HEK293T (cell line): ENCODE measurements at regions not wholly inside any gene's neighbourhood (a gene's known extent, or its start where the extent isn't known, plus 50 kb on each side); places are given as distances from the start of the nearest gene placed in this dataset.

Source experiments
- CTCF ChIA-PET: fragments of 350-600 bp; formaldehyde crosslinking; extraction: SDS; loops from one replicate; lab custom pipeline; 2021; ENCODE audit warnings: antibody characterized with exemption, inconsistent platforms; lab: Yijun Ruan, JAX
- POLR2A ChIA-PET: fragments of 350-600 bp; formaldehyde crosslinking; extraction: SDS; loops from one replicate; lab custom pipeline; 2020; ENCODE audit warnings: antibody characterized with exemption, inconsistent platforms; lab: Yijun Ruan, JAX
- DNase-seq: peaks from one replicate; pipeline ENCODE4 v3.0.0; 2012; ENCODE audit warnings: mixed read lengths; ENCODE audit errors: extremely low spot score
- ARNT ChIP-seq: fragments of 450-650 bp; IDR thresholded peaks from 2 replicates; pipeline ENCODE4 v1.6.1; 2017; ENCODE audit warnings: mild to moderate bottlenecking
- BHLHE40 ChIP-seq: fragments of 450-650 bp; IDR thresholded peaks from 2 replicates; pipeline ENCODE4 v1.6.1; 2016; ENCODE audit warnings: mild to moderate bottlenecking, moderate library complexity, borderline replicate concordance
- CTBP1 ChIP-seq: fragments of 450-650 bp; IDR thresholded peaks from 2 replicates; pipeline ENCODE4 v1.6.1; 2016; ENCODE audit warnings: borderline replicate concordance
- ELF4 ChIP-seq: fragments of 450-650 bp; IDR thresholded peaks from 2 replicates; pipeline ENCODE4 v1.6.1; 2017; ENCODE audit warnings: antibody characterized with exemption
- FOXA1 ChIP-seq: fragments of 450-650 bp; IDR thresholded peaks from 2 replicates; pipeline ENCODE4 v1.6.1; 2016; ENCODE audit warnings: mild to moderate bottlenecking
- FOXK2 ChIP-seq: fragments of 450-650 bp; IDR thresholded peaks from 2 replicates; pipeline ENCODE4 v1.6.1; 2016; ENCODE audit warnings: mild to moderate bottlenecking
- FOXM1 ChIP-seq: fragments of 450-650 bp; IDR thresholded peaks from 2 replicates; pipeline ENCODE4 v1.6.1; 2017; ENCODE audit warnings: mild to moderate bottlenecking, borderline replicate concordance
- HDGF ChIP-seq: fragments of 450-650 bp; IDR thresholded peaks from 2 replicates; pipeline ENCODE4 v1.6.1; 2017; ENCODE audit warnings: antibody characterized with exemption, borderline replicate concordance
- L3MBTL2 ChIP-seq: fragments of 450-650 bp; conservative IDR thresholded peaks from 2 replicates; pipeline ENCODE4 v1.6.1; 2016; ENCODE audit warnings: mild to moderate bottlenecking
- LEF1 ChIP-seq: fragments of 450-650 bp; IDR thresholded peaks from 2 replicates; pipeline ENCODE4 v1.6.1; 2017; ENCODE audit warnings: mild to moderate bottlenecking, borderline replicate concordance
- NFRKB ChIP-seq: fragments of 450-650 bp; IDR thresholded peaks from 2 replicates; pipeline ENCODE4 v1.6.1; 2016; ENCODE audit warnings: mild to moderate bottlenecking, moderate library complexity
- SP1 ChIP-seq: fragments of 450-650 bp; IDR thresholded peaks from 2 replicates; pipeline ENCODE4 v1.6.1; 2017
- SUZ12 ChIP-seq: fragments of 450-650 bp; IDR thresholded peaks from 2 replicates; pipeline ENCODE4 v1.6.1; 2016; ENCODE audit warnings: mild to moderate bottlenecking
- TARDBP ChIP-seq: fragments of 450-650 bp; IDR thresholded peaks from 2 replicates; pipeline ENCODE4 v1.6.1; 2016
- ZNF384 ChIP-seq: fragments of 450-650 bp; IDR thresholded peaks from 2 replicates; pipeline ENCODE4 v1.6.1; 2016
- TF ChIP-seq, protein P1 (sequence below): fragments of 450-650 bp; IDR thresholded peaks from 2 replicates; pipeline ENCODE4 v1.6.1; 2016

DNA sequence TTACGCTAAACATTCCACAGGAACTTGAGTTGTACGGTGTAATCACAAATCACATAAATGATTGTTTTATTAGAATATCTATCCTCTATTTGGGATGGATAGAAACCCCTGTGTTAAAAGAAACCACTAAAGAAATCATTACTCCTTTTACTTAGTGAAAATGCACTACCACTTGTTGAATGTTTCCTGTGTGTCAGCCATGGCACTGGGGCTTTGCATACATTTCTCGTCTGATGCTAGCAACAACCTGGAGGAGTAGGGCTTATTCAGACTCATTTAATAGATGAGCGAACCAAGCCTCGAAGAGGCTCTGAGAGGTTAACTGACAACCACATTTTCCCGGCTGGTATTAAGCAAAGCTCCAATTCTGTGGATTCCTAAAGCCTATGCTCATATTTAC, 60.5 kb upstream of the PELI1 start:
- POLR2A ChIA-PET: no interaction called here
- no peak for DNase-seq
- CTCF ChIA-PET: no interaction called here
- TF ChIP-seq ZNF384 (no peak), ELF4 (no peak), L3MBTL2 (no peak)

DNA sequence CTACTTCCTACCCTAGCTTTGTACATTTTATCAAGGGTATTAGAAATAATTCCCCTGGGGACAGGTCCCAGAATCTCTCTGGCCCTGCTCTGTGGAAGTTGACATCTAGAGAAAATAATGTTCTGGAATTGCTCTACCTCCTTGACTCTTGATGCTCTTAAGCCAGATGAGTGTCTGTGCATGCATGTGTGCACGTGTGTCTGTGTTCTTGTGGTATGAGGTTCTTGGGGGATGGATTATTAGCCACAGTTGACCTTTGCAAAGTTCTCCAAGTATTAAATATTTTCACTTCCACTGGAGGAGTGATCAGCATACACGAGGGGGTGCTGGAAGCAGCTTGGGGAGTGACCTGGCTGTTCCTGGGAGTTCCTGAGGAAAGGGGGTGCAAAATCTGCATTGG, 61.2 kb upstream of the PELI1 start:
- TF ChIP-seq CTBP1: no peak
- no peak for TF ChIP-seq TARDBP
- TF ChIP-seq HDGF: no peak
- no peak for TF ChIP-seq NFRKB
- no peak for TF ChIP-seq ELF4
- no peak for TF ChIP-seq SP1
- no peak for TF ChIP-seq ARNT
- TF ChIP-seq, protein P1, sequence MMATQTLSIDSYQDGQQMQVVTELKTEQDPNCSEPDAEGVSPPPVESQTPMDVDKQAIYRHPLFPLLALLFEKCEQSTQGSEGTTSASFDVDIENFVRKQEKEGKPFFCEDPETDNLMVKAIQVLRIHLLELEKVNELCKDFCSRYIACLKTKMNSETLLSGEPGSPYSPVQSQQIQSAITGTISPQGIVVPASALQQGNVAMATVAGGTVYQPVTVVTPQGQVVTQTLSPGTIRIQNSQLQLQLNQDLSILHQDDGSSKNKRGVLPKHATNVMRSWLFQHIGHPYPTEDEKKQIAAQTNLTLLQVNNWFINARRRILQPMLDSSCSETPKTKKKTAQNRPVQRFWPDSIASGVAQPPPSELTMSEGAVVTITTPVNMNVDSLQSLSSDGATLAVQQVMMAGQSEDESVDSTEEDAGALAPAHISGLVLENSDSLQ: no peak
- POLR2A ChIA-PET: no interaction called here
- CTCF ChIA-PET: no interaction called here
- no peak for DNase-seq

DNA sequence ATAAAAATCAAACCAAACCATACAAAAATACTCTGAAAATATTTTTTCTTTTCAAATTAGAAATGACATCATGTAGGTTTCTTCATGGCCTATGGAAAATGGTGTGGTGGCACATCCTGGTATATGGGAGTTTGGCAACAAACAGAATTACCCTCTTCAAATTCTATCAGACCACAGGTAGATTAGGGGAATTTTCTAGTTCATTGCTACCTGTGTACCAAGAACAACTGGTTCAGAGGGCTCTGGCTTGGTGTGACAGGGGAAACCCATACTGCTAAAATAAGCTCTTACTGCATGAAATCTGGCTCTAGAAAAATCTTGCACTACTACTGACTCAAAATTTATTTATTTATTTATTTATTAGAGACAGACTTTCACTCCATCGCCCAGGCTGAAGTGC, 63.4 kb upstream of the PELI1 start:
- ChIA-PET POLR2A (no interaction called here), CTCF (no interaction called here)
- no peak for DNase-seq
- TF ChIP-seq SUZ12 (no peak), ELF4 (no peak), CTBP1 (no peak), FOXK2 (no peak)

DNA sequence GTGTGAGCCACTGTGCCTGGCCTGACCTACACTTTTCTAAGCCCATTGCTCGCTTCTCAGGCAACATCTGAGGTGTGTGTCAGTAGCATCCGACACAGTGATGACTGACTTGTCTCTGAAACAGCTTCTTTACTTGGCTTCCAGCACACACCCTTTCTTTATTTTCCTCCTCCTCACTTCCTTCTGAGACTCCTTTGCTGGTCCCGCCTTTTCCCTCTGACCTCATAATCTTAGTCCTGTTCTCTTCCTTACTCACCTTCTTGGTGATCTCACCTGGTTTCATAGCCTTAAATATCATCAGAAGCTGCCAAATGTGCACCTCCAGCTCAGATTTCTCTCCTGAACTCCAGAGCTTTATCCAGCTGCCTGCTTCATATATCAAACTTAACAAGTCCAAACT, 66.6 kb upstream of the PELI1 start:
- POLR2A ChIA-PET: no interaction called here

DNA sequence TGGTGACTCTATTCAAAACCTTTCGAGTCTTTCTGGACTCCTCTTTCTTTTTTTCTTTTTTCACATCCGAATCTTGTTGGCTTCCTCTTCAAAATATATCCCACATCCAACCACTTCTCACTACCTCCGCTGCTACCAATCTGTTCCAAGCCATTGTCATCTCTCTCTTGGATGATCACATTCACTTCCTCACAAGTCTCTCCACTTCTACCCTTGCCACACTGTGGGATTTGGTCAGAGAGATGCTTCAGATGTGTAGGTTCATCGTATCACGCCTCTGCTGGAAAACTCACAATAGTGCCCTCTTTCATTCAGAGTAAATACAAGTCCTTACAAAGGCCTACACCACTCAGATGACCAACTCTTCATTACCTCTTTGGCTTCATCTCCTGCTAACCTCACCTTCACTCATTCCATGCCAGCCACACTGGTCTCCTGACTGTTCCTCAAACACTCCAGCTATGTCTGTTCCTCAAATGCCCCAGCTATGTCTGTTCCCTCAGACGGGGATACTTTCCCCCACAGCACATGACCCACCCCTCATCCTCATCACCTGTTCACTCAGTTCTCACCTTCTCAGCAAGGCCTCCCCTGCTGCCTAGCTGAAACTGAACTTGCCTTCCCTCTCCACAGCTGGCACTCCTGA, 67.2 kb upstream of the PELI1 start:
- no peak for DNase-seq
- TF ChIP-seq ELF4 (no peak), HDGF (no peak), CTBP1 (no peak), NFRKB (no peak), L3MBTL2 (no peak), SP1 (no peak), ARNT (no peak), FOXK2 (no peak), SUZ12 (no peak)
- TF ChIP-seq, protein P1: no peak
- ChIA-PET CTCF (no interaction called here), POLR2A (no interaction called here)

More for the DNA sequence above, 66.6 kb upstream of the PELI1 start:
- CTCF ChIA-PET: no interaction called here
- no peak for DNase-seq
- no peak for TF ChIP-seq ELF4
- no peak for TF ChIP-seq BHLHE40
- TF ChIP-seq L3MBTL2: no peak
- TF ChIP-seq, protein P1: no peak
- no peak for TF ChIP-seq SUZ12
- no peak for TF ChIP-seq SP1
- TF ChIP-seq TARDBP: no peak
- no peak for TF ChIP-seq CTBP1
- no peak for TF ChIP-seq LEF1

DNA sequence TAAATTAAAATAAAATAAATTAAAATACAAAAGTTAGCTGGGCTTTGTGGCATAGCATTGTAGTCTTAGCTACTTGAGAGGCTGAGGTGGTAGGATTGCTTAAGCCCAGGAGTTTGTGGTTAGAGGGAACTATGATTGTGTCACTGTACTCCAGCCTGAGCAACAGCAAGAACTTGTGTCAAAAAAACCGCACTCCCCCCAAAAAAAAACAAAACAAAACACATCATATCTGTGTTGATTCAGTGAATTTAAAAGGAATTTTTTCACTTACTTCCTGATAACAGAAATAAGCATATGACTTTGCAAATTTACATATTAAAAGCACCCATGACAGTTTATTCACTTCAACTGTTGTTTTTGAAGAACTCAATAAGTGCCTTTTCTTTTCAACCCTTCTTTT, 68.1 kb upstream of the PELI1 start:
- CTCF ChIA-PET: no interaction called here
- POLR2A ChIA-PET: no interaction called here
- no peak for DNase-seq
- TF ChIP-seq HDGF: no peak
- TF ChIP-seq ARNT: no peak
- TF ChIP-seq FOXK2: no peak
- no peak for TF ChIP-seq TARDBP
- TF ChIP-seq NFRKB: no peak
- TF ChIP-seq SP1: no peak
- TF ChIP-seq ELF4: no peak
- TF ChIP-seq, protein P1: no peak
- no peak for TF ChIP-seq ZNF384
- TF ChIP-seq SUZ12: no peak
- TF ChIP-seq BHLHE40: no peak
- TF ChIP-seq L3MBTL2: no peak
- no peak for TF ChIP-seq FOXA1

DNA sequence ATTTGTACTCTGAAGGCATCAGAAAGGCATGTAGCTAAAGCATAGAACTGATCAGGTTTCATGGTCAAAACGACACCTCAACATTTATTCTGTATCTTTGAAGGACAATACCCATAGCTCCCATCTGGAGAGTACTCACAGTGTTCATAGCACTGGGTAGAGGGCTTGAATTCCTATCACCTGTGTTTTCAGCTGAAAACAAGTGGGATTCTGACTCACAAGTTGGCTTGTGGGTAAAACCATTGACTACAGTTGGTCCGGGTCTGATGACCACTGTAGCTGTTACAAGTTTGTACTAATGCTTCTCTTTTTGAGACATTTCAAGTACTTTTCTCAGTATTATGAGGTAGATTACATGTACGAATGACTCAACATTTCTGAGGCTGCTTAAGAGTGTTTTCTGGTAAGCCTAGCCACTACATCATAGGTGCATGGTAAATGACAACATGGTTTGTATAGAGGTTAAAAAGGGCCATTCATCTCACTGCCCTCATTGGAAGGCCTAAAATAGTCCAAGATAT, 68.6 kb upstream of the PELI1 start:
- TF ChIP-seq HDGF (no peak), L3MBTL2 (no peak), ARNT (no peak), CTBP1 (no peak), SP1 (no peak), NFRKB (no peak), FOXM1 (no peak), SUZ12 (no peak), FOXA1 (no peak), ZNF384 (no peak), ELF4 (no peak), TARDBP (no peak), LEF1 (no peak), FOXK2 (no peak), BHLHE40 (no peak)
- TF ChIP-seq, protein P1: no peak
- CTCF ChIA-PET: no interaction called here
- DNase-seq: no peak
- POLR2A ChIA-PET: no interaction called here
